Thyroid gland (tissue), 4 donors: ENCODE measurements at regions not wholly inside any gene's neighbourhood (a gene's known extent, or its start where the extent isn't known, plus 50 kb on each side); places are given as distances from the start of the nearest gene placed in this dataset. TPM values are rescaled to one million over a fixed set of nuclear protein-coding genes. Genes with fewer than 3 reads are reported as not detected.

ENCODE experiments used
- DNase-seq, 2 donors: peaks; one replicate each; pipeline ENCODE4 v3.0.0-alpha.2; 2019
- H3K27ac ChIP-seq, 3 donors: fragments of 200-600 bp; sonication (generic); 1 replicate in 2 of 3; 2 replicates in 1 of 3; pipeline ENCODE4 v1.5.1; 2016 to 2019; ENCODE audit warnings: mild to moderate bottlenecking in 1 of 3, moderate library complexity in 1 of 3
- H3K27me3 ChIP-seq: fragments of 200-600 bp; sonication (generic); one replicate; pipeline ENCODE4 v1.5.1; 2019
- H3K36me3 ChIP-seq, 2 donors: fragments of 200-600 bp; sonication (generic); one replicate each; pipeline ENCODE4 v1.5.1; 2016 to 2019
- H3K4me1 ChIP-seq, 2 donors: fragments of 200-600 bp; sonication (generic); one replicate each; pipeline ENCODE4 v1.5.1; 2017 to 2019
- H3K4me3 ChIP-seq, 3 donors: fragments of 200-600 bp; sonication (generic); replicated peaks in 1 of 3; 1 replicate in 2 of 3; 2 replicates in 1 of 3; pipeline ENCODE4 v1.5.1; 2016; ENCODE audit warnings: mild to moderate bottlenecking in 1 of 3
- H3K9me3 ChIP-seq: fragments of 200-600 bp; sonication (generic); one replicate; pipeline ENCODE4 v1.5.1; 2017
- POLR2A ChIP-seq, 2 donors: fragments of 450-650 bp; IDR thresholded peaks; one replicate each; pipeline ENCODE4 v1.6.1; 2017; ENCODE audit warnings: antibody characterized with exemption in 2 of 2, mild to moderate bottlenecking in 2 of 2, moderate library complexity in 1 of 2
- WGBS, 2 donors: methylation state at CpG; one replicate each; pipeline ENCODE4 v1.1.5; 2017; 5-methylcytosine and 5-hydroxymethylcytosine counted together
- intact Hi-C: fragments of 100-400 bp; cut with DNase I; formaldehyde crosslinking; loops from one replicate; pipeline ENCODE4 v1.15.1; 2023
- microRNA-seq: library from miRNA; unstranded; fragments of <30 nt; microRNA quantifications from one replicate; pipeline ENCODE4, GENCODE V29; 2016
- small RNA-seq: library from RNA; depleted of rRNA; stranded (forward); fragments of <200 nt; gene quantifications from one replicate; pipeline ENCODE3, GENCODE V24; 2016
- TF ChIP-seq, protein P1 (sequence below), 6 experiments: fragments of 200-600 bp in 3 of 6; fragments of 450-650 bp in 3 of 6; sonication (generic) in 3 of 6; IDR thresholded peaks; one replicate each; pipeline ENCODE4 v1.5.1; 2016 to 2019; ENCODE audit warnings: antibody characterized with exemption in 6 of 6, mild to moderate bottlenecking in 2 of 6, inconsistent platforms in 1 of 6, moderate library complexity in 1 of 6

DNA sequence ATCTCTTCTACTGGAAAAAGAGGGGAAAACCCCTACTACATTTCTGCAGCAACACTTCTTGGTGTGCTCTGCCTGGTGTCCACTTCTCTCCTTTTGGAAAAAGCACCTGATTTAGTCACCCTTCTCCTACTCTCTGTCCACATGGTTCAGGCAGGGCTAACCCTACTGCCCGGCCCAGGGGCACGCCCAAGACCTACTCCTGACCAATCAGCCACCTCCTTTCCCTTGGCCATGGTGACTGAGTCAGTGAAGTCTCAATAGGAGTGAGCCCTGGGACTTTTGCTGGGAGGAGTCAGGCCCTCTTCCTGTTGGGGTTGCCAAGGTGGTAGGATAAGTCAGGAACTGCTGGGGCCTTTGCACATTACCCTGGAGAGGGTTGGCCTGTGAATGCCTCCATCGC lies 52.5 kb upstream of the MYL2 start:
- TF ChIP-seq, protein P1, sequence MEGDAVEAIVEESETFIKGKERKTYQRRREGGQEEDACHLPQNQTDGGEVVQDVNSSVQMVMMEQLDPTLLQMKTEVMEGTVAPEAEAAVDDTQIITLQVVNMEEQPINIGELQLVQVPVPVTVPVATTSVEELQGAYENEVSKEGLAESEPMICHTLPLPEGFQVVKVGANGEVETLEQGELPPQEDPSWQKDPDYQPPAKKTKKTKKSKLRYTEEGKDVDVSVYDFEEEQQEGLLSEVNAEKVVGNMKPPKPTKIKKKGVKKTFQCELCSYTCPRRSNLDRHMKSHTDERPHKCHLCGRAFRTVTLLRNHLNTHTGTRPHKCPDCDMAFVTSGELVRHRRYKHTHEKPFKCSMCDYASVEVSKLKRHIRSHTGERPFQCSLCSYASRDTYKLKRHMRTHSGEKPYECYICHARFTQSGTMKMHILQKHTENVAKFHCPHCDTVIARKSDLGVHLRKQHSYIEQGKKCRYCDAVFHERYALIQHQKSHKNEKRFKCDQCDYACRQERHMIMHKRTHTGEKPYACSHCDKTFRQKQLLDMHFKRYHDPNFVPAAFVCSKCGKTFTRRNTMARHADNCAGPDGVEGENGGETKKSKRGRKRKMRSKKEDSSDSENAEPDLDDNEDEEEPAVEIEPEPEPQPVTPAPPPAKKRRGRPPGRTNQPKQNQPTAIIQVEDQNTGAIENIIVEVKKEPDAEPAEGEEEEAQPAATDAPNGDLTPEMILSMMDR (IDR thresholded peaks at IDR 0.05) = no peak
- TF ChIP-seq POLR2A (IDR thresholded peaks at IDR 0.05) = no peak
- Histone ChIP-seq H3K4me3 (no peak overlapping the region), H3K36me3 (no peaks in the 10 kb centered on the region), H3K9me3 (no peaks in the 10 kb centered on the region), H3K27me3 (no peaks in the 10 kb centered on the region), H3K27ac (no peak overlapping the region), H3K4me1 (no peaks in the 10 kb centered on the region)
- 88 to 95% methylated on average over 3 of the region's 3 CpGs for WGBS, 2 donors
- intact Hi-C loops = no loop called here
- no peak for DNase-seq

GRCh38 chr12:110971936-110972335 lies 51.6 kb upstream of the MYL2 start:
- Histone ChIP-seq H3K9me3 (no peaks in the 10 kb centered on the region), H3K4me3 (no peak overlapping the region), H3K27me3 (no peaks in the 10 kb centered on the region), H3K36me3 (no peaks in the 10 kb centered on the region), H3K27ac (no peak overlapping the region), H3K4me1 (no peaks in the 10 kb centered on the region)
- WGBS, 2 donors = 41 to 57% methylated on average over 12 of the region's 12 CpGs
- DNase-seq = no peak
- intact Hi-C loops = no loop called here
- TF ChIP-seq, protein P1 (IDR thresholded peaks at IDR 0.05) = no peak
- TF ChIP-seq POLR2A (IDR thresholded peaks at IDR 0.05) = no peak

DNA sequence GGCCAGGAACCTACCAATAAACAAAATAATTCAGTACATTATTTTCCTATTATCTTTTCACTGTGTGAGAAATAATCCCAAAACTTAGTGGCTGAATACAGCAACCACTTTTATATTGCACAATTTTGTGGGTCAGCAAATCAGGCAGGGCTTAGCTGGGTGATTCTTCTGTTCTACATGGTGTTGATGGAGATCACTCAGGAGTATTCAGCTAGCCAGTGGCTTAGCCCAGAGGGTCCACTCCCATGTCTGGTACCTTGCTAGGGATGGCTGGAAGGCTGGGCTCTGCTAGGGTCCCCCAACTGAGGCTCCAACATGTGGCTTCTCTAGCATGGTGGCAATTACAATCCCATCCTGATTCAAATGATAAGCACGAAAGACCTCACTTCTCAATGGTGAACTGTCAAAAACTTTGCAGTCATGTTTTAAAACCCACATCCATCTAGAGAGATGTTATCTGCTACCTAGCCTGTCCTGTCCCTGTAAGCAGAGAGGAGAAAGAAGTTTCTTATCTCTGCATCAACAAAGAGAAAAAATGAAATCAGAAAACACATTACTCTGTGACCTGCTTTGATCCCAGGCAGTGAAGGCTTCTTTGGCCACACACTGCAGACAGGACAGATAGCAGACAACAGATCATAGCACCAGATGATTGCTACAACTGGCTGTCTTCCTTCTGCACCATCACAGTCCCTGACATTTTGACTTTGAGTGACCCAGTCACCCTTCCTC lies 51.0 kb upstream of the MYL2 start:
- no peaks in the 10 kb centered on the region for H3K4me1 ChIP-seq
- intact Hi-C loops = no loop called here
- H3K9me3 ChIP-seq = no peaks in the 10 kb centered on the region
- TF ChIP-seq, protein P1 (IDR thresholded peaks at IDR 0.05) = no peak
- TF ChIP-seq POLR2A (IDR thresholded peaks at IDR 0.05) = no peak
- H3K27me3 ChIP-seq = no peaks in the 10 kb centered on the region
- no peak overlapping the region for H3K27ac ChIP-seq
- no peak overlapping the region for H3K4me3 ChIP-seq
- no peak for DNase-seq
- WGBS, 2 donors = 100% methylated on average over 1 of the region's 1 CpG
- H3K36me3 ChIP-seq = no peaks in the 10 kb centered on the region

Small RNAs in the stretch of these regions (microRNA-seq; reads per million reads assigned to microRNA genes)
- not detected for gene MIR6760

Small RNAs in the stretch of these regions (small RNA-seq; reads per million reads assigned to genes)
- not detected for gene MIR6760
